HG02623 (cell line): ENCODE measurements at regions not wholly inside any gene's neighbourhood (a gene's known extent, or its start where the extent isn't known, plus 50 kb on each side); places are given as distances from the start of the nearest gene placed in this dataset.
"Not testable (repeated sequence)": the region's sequence is repeated elsewhere in the genome, so short reads cannot be mapped to it uniquely, and the experiment has no call there.

ENCODE experiments used
- ATAC-seq: cut with Tn5 transposase; IDR thresholded peaks from one replicate; pipeline ENCODE4 v1.9.1; 2021; ENCODE audit warnings: moderate library complexity; ENCODE audit not compliant: unreplicated experiment

GRCh38 chr16:59809488-59809887 is 1075.4 kb upstream of the GOT2 start:
- not testable (repeated sequence) for ATAC-seq

GRCh38 chr16:59783191-59783590 is 1049.1 kb upstream of the GOT2 start:
- no peak for ATAC-seq

- ATAC-seq = no peak
Measured at GRCh38 chr16:59773330-59773729, 1039.2 kb upstream of the GOT2 start.

GRCh38 chr16:59759296-59759695 is 1025.2 kb upstream of the GOT2 start:
- ATAC-seq = no peak

- no peak for ATAC-seq
Measured at GRCh38 chr16:59758848-59759247, 1024.7 kb upstream of the GOT2 start.

GRCh38 chr16:59754854-59755253 is 1020.7 kb upstream of the GOT2 start:
- no peak for ATAC-seq

- no peak for ATAC-seq
Measured at GRCh38 chr16:59749662-59750336, 1015.7 kb upstream of the GOT2 start.

GRCh38 chr16:59748531-59748930 is 1014.4 kb upstream of the GOT2 start:
- ATAC-seq = no peak

- ATAC-seq = no peak
Measured at GRCh38 chr16:59743504-59743903, 1009.4 kb upstream of the GOT2 start.

GRCh38 chr16:59740858-59741257 is 1006.7 kb upstream of the GOT2 start:
- no peak for ATAC-seq

GRCh38 chr16:59737274-59737673 is 1003.2 kb upstream of the GOT2 start:
- ATAC-seq = no peak

- no peak for ATAC-seq
Measured at GRCh38 chr16:59733321-59733720, 999.2 kb upstream of the GOT2 start.

GRCh38 chr16:59729613-59730012 is 995.5 kb upstream of the GOT2 start:
- no peak for ATAC-seq

GRCh38 chr16:59719121-59719520 is 985.0 kb upstream of the GOT2 start:
- no peak for ATAC-seq

GRCh38 chr16:59707436-59708226 is 973.5 kb upstream of the GOT2 start:
- ATAC-seq = no peak

GRCh38 chr16:59701963-59702930 is 968.1 kb upstream of the GOT2 start:
- no peak for ATAC-seq

- ATAC-seq = no peak
Measured at GRCh38 chr16:59699786-59700185, 965.7 kb upstream of the GOT2 start.

GRCh38 chr16:59698346-59699020 is 964.4 kb upstream of the GOT2 start:
- ATAC-seq = no peak

- ATAC-seq = no peak
Measured at GRCh38 chr16:59697761-59698160, 963.6 kb upstream of the GOT2 start.

GRCh38 chr16:59697236-59697635 is 963.1 kb upstream of the GOT2 start:
- ATAC-seq = no peak

- no peak for ATAC-seq
Measured at GRCh38 chr16:59696495-59696894, 962.4 kb upstream of the GOT2 start.
